ENCODE measurements at regions not wholly inside any gene's neighbourhood (a gene's known extent, or its start where the extent isn't known, plus 50 kb on each side); places are given as distances from the start of the nearest gene placed in this dataset.

DNA sequence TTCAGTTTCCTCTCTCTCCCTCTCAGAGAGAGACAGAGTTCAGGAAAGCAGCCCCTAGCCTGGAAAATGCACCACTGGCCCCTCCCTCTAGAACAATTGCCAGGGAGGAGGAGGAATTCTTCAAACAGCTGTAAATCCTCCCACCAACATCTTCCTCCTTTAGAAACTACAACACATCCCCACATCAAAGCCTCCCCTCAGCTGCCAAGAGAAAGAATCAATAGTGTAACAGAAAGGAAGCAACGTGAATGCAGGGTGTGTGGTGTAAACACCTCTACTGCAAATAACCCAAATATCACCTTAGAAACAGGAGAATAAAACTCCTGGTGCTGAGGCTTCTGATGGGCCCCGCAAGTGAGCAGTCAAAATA, 249.9 kb upstream of the GATB start:
- no peak for DNase-seq

GRCh38 chr4:152009983-152010709, 249.3 kb upstream of the GATB start:
- DNase-seq, result no peak

GRCh38 chr4:152009031-152009670, 248.3 kb upstream of the GATB start:
- no peak for DNase-seq

GRCh38 chr4:152007111-152007510, 246.3 kb upstream of the GATB start:
- no peak for DNase-seq

- no peak for DNase-seq
Observed at GRCh38 chr4:152004801-152005200, 244.0 kb upstream of the GATB start.

- DNase-seq, result no peak
Observed at GRCh38 chr4:152000518-152000917, 239.7 kb upstream of the GATB start.

DNA sequence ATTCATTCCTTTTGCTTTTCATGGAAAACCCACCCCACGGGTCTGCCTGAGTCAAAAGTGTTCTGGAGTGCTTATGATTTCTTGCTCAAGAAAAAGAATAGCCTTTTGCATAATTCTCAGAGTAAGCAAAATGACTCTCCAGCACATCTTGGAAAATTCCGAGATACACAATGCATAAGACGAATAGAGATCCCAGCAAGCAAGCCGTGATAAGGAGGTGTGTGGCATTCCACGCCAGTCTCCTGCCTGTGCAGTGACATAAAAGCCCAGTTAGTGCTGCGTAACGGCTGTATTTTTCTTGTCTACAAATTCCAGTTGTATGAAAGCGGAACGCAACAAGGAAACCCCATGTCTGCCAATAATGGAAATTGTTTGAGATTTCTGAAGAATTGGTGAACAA, 237.9 kb upstream of the GATB start:
- DNase-seq, result no peak

- no peak for DNase-seq
Observed at GRCh38 chr4:151997461-151997860, 236.7 kb upstream of the GATB start.

- DNase-seq, result no peak
Observed at GRCh38 chr4:151994429-151994828, 233.6 kb upstream of the GATB start.

- DNase-seq, result no peak
Observed at GRCh38 chr4:151993521-151993920, 232.7 kb upstream of the GATB start.

- no peak for DNase-seq
Observed at GRCh38 chr4:151992332-151993154, 231.7 kb upstream of the GATB start.

GRCh38 chr4:151991884-151992167, 231.0 kb upstream of the GATB start:
- DNase-seq, result no peak

GRCh38 chr4:151991001-151991883, 230.4 kb upstream of the GATB start:
- no peak for DNase-seq

GRCh38 chr4:151990201-151990600, 229.4 kb upstream of the GATB start:
- DNase-seq, result peak; percentile 77

DNA sequence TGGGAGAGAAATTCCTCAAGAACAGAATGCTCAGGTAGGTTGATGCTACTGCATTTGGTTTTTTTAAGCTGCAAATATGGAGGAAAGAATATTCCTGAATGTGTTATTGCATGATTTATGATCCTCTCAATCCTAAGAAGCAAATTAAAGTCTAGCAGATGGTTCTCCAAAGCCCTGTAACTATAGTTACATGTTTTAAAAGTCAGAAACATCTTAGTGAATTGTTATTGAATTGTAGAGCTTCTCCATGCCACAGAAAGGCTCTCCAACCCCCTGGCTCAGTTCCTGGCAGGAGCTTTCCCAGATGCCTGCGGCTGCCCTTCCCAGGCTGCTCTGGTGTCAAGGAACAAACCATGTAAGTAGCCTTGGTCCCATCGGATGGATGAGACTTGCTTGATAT, 227.8 kb upstream of the GATB start:
- DNase-seq, result no peak

DNA sequence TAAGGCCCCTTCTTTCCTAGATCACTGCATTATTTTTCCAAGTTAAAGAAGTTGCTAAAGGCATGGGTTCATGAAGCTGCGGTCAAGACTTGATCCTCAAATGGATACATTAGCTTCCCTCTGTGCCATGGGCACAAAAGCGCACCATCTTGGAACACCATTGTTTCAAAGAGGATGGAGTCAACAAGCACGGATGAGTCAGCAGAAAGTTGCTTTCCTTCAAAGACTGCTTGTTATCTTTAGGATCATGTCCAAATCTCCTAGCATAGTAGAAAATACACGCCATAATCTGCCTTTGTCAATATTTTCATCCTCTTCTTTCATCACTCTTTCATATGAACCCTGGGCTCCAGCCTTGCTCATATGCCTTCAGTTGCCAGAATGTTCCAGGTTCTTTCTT, 226.8 kb upstream of the GATB start:
- DNase-seq, result no peak

DNA sequence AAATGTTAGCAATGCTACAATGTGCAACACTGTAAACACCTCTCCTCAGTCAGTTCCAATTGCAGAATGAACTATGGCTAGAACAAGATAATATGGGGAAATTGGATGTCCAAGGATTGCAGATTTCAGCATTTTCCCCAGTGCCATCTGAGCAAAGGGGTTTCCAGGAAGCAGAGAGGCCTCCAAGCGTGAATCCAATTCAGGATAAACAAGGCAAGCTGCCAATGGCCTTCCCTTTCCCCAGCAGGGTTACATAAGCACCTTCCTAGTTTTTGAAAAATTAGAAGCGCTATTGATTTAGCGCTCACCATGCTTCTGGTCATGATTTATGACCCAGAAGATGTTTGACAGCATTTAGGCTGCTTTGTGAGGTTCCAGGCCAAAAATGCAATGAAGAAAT, 223.0 kb upstream of the GATB start:
- DNase-seq, result no peak

- DNase-seq, result no peak
Observed at GRCh38 chr4:151979819-151980218, 219.0 kb upstream of the GATB start.

DNA sequence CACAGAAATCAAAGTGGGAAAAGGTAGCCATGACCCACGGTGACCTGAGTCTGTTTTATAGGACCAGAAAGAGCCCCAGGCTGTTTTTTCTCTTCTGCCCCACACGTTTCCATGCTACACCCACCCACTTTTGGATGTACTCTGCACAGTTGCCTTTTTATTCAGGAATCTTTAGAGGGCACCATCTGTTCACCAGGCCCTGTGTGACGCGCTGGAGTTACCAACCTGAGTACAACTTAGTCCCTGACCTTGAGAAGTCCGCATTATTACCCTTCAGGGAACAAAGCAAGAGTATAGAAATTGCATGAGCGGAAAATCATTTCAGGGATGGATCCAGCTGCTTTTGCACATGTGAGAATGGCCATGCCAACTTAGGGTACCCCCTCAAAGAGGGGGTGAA, 207.8 kb upstream of the GATB start:
- DNase-seq, result no peak

GRCh38 chr4:151967074-151967473, 206.3 kb upstream of the GATB start:
- no peak for DNase-seq

GRCh38 chr4:151962138-151962823, 201.5 kb upstream of the GATB start:
- no peak for DNase-seq

DNA sequence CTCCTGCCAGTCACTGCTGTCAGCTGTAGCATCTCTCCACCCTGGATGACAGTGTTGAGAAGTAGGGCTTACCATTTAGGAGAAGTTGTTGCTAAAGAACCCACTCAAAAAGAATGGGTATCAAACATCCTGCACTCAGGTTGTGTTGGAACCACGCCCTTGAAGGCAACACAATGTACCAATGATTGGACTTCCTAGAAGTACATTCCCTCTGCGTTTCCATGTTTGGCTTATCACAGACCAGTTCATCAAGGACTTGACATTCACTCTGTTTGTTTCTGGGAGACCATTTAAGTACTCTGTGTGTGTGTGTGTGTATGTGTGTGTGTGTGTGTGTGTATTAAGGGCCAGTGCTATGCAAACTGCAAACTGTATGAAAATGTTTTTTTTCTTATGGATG, 200.6 kb upstream of the GATB start:
- DNase-seq, result no peak
